Body of pancreas (tissue), 4 donors: ENCODE measurements at regions not wholly inside any gene's neighbourhood (a gene's known extent, or its start where the extent isn't known, plus 50 kb on each side); places are given as distances from the start of the nearest gene placed in this dataset.

ENCODE experiments used
- CTCF ChIP-seq, 7 experiments: fragments of 450-650 bp in 4 of 7; fragments of 200-600 bp in 3 of 7; sonication (generic) in 3 of 7; IDR thresholded peaks; one replicate each; pipeline ENCODE4 v1.5.1; 2016 to 2019; ENCODE audit warnings: antibody characterized with exemption in 7 of 7
- POLR2A ChIP-seq, 3 donors: fragments of 450-650 bp; IDR thresholded peaks; one replicate each; pipeline ENCODE4 v1.6.1; 2016; ENCODE audit warnings: antibody characterized with exemption in 3 of 3, mild to moderate bottlenecking in 2 of 3

GRCh38 chr6:54018722-54019121, 92.5 kb upstream of the MLIP start:
- TF ChIP-seq CTCF (IDR thresholded peaks at IDR 0.05) = no peak
- TF ChIP-seq POLR2A (IDR thresholded peaks at IDR 0.05) = no peak
